Testis (tissue), 2 donors: ENCODE measurements at regions not wholly inside any gene's neighbourhood (a gene's known extent, or its start where the extent isn't known, plus 50 kb on each side); places are given as distances from the start of the nearest gene placed in this dataset.

Experiments
- DNase-seq: peaks from one replicate; pipeline ENCODE4 v3.0.0-alpha.2; 2019
- H3K27ac ChIP-seq, 2 donors: fragments of 200-600 bp; sonication (generic); one replicate each; pipeline ENCODE4 v1.5.1; 2019
- H3K27me3 ChIP-seq: fragments of 200-600 bp; sonication (generic); one replicate; pipeline ENCODE4 v1.5.1; 2019
- H3K36me3 ChIP-seq: fragments of 200-600 bp; sonication (generic); one replicate; pipeline ENCODE4 v1.5.1; 2017; ENCODE audit warnings: low read depth; ENCODE audit errors: missing control alignments
- H3K4me1 ChIP-seq: fragments of 200-600 bp; sonication (generic); one replicate; pipeline ENCODE4 v1.5.1; 2019
- H3K4me3 ChIP-seq, 2 donors: fragments of 200-600 bp; sonication (generic); one replicate each; pipeline ENCODE4 v1.5.1; 2017 to 2019
- H3K9me3 ChIP-seq: fragments of 200-600 bp; sonication (generic); one replicate; pipeline ENCODE4 v1.5.1; 2017
- POLR2A ChIP-seq: fragments of 450-650 bp; IDR thresholded peaks from one replicate; pipeline ENCODE4 v1.6.1; 2017; ENCODE audit warnings: antibody characterized with exemption, mild to moderate bottlenecking, moderate library complexity
- WGBS, 2 donors: methylation state at CpG; one replicate each; pipeline ENCODE4 v1.1.5; 2018; 5-methylcytosine and 5-hydroxymethylcytosine counted together
- intact Hi-C: fragments of 100-400 bp; cut with DNase I; formaldehyde crosslinking; loops from one replicate; pipeline ENCODE4 v1.15.1; 2023; ENCODE audit warnings: low total_unique reads
- TF ChIP-seq, protein P1 (sequence below), 3 experiments: fragments of 450-650 bp in 2 of 3; fragments of 200-600 bp in 1 of 3; sonication (generic) in 1 of 3; IDR thresholded peaks; one replicate each; pipeline ENCODE4 v1.5.1; 2016 to 2019; ENCODE audit warnings: antibody characterized with exemption in 3 of 3, mild to moderate bottlenecking in 2 of 3, moderate library complexity in 1 of 3

DNA sequence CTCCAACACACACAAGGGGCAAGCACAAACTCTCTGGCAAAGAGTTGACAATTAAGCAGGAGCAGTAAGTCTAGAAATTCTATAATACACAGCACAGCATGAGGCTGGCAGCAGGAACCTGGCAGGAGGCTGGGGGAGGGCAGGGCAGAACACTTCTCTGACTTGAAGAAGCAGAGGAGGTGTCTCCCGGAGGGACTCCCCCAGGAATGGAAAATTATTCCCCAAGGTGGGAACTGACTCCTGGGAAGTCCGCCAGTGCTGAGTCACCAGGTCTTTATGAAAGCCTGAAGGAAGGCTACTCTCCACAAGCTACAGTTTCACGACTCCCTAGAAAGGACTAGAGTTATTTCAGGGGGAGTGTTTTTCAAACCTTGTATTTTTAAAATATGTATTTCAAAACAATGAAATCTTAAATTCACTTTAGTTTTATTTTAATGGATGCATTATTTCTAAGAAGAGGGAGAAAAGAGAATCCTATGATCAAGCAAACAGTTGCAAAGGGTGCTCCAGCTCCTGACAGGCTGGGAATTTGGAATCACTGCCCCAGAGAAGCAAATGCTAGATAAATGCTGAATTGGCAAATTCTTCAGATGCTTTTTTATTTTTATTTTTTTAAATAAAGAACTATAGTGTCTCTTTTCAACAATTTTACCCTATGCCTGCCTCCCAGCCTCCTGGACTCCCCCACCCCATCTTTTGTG is 192.8 kb downstream of the LY86 start:
- TF ChIP-seq POLR2A: no peak
- TF ChIP-seq, protein P1, sequence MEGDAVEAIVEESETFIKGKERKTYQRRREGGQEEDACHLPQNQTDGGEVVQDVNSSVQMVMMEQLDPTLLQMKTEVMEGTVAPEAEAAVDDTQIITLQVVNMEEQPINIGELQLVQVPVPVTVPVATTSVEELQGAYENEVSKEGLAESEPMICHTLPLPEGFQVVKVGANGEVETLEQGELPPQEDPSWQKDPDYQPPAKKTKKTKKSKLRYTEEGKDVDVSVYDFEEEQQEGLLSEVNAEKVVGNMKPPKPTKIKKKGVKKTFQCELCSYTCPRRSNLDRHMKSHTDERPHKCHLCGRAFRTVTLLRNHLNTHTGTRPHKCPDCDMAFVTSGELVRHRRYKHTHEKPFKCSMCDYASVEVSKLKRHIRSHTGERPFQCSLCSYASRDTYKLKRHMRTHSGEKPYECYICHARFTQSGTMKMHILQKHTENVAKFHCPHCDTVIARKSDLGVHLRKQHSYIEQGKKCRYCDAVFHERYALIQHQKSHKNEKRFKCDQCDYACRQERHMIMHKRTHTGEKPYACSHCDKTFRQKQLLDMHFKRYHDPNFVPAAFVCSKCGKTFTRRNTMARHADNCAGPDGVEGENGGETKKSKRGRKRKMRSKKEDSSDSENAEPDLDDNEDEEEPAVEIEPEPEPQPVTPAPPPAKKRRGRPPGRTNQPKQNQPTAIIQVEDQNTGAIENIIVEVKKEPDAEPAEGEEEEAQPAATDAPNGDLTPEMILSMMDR (IDR thresholded peaks at IDR 0.05): no peak
- no peaks in the 10 kb centered on the region for H3K27me3 ChIP-seq
- no peaks in the 10 kb centered on the region for H3K36me3 ChIP-seq
- intact Hi-C loops: no loop called here
- 13 to 43% methylated on average over 3 of the region's 3 CpGs for WGBS, 2 donors
- no peak overlapping the region for H3K27ac ChIP-seq
- peaks cover 11% of the 10 kb centered on the region for H3K4me1 ChIP-seq
- no peaks in the 10 kb centered on the region for H3K9me3 ChIP-seq
- no peak overlapping the region for H3K4me3 ChIP-seq
- DNase-seq: peak; percentile 68

DNA sequence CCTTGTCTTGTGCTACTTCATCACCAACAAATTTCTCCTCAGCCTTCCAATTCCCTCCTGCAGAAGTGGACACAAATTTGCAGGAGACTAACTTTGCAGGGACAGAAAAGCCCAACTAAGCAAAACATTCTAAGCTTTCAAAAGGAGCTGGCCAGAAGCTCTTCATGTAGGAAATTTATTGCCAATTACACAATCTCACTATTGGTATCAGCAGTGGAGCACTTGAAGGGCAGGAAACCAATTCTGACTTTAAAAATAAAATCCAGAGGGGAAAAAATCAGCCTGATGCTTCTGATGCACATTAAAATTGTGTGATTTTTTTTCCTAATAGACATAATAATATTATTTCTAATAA is 193.3 kb downstream of the LY86 start:
- H3K27me3 ChIP-seq: no peaks in the 10 kb centered on the region
- H3K27ac ChIP-seq: no peak overlapping the region
- TF ChIP-seq, protein P1 (IDR thresholded peaks at IDR 0.05): no peak
- TF ChIP-seq POLR2A: no peak
- H3K4me1 ChIP-seq: peaks cover 11% of the 10 kb centered on the region
- no peak overlapping the region for H3K4me3 ChIP-seq
- no peaks in the 10 kb centered on the region for H3K36me3 ChIP-seq
- DNase-seq: no peak
- intact Hi-C loops: no loop called here
- no peaks in the 10 kb centered on the region for H3K9me3 ChIP-seq

DNA sequence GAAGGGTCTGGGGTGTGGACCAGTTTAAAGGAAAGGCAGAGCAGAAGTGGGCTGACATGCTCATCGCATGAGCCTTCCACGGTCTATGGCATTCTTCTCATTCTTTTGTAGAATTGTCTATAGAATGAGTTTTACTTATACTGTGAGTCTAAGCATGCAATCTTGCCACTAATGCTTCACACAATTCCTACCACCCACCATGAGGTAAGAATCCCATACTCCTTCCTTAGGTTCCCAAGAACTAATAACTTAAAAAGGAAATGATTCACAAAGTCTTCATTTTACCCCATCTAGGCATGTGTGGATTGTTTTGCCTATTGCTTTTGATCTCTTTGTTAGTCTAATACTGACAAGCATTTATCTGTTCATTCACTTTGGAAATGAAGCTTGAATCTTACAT is 195.2 kb downstream of the LY86 start:
- H3K9me3 ChIP-seq: no peaks in the 10 kb centered on the region
- H3K27ac ChIP-seq: no peak overlapping the region
- no peak overlapping the region for H3K4me3 ChIP-seq
- H3K27me3 ChIP-seq: no peaks in the 10 kb centered on the region
- no peak for DNase-seq
- intact Hi-C loops: no loop called here
- H3K4me1 ChIP-seq: peaks cover 11% of the 10 kb centered on the region
- TF ChIP-seq POLR2A: no peak
- TF ChIP-seq, protein P1 (IDR thresholded peaks at IDR 0.05): no peak
- 87 to 96% methylated on average over 2 of the region's 2 CpGs for whole genome bisulfite sequencing, 2 donors
- H3K36me3 ChIP-seq: no peaks in the 10 kb centered on the region

DNA sequence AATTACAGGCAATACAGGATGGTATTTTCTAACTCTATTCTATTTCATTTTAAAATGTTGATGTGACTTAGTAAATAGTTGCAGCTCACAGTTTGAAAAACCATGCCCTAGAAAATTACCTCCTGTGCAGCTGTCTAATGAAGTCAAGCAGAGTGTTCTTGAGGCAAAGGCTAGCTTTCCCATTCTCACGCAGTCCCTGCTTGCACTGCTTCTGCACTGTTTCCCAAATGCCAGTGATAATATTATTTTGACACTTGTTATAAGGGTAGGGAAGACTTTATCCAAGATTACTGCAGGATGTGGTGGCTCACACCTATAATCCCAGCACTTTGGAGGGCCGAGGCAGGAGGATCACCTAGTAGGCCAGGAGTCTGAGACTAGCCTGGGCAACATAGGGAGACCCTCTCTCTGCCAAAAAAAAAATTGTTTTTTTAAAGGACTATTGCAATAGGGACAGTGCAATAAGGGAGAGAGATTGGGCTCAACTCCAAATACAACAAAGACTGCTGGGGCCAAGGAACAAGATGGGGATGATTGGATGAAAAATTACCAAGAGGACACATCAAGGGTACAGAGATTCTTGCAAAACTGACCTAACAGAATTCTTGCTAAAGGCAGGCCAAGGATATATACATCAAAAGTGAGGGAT is 196.1 kb downstream of the LY86 start:
- no peaks in the 10 kb centered on the region for H3K27me3 ChIP-seq
- peaks cover 11% of the 10 kb centered on the region for H3K4me1 ChIP-seq
- 67 to 86% methylated on average over 2 of the region's 2 CpGs for WGBS, 2 donors
- TF ChIP-seq, protein P1 (IDR thresholded peaks at IDR 0.05): no peak
- TF ChIP-seq POLR2A: no peak
- H3K9me3 ChIP-seq: no peaks in the 10 kb centered on the region
- no peak for DNase-seq
- no peak overlapping the region for H3K4me3 ChIP-seq
- intact Hi-C loops: no loop called here
- H3K36me3 ChIP-seq: no peaks in the 10 kb centered on the region
- H3K27ac ChIP-seq: no peak overlapping the region

DNA sequence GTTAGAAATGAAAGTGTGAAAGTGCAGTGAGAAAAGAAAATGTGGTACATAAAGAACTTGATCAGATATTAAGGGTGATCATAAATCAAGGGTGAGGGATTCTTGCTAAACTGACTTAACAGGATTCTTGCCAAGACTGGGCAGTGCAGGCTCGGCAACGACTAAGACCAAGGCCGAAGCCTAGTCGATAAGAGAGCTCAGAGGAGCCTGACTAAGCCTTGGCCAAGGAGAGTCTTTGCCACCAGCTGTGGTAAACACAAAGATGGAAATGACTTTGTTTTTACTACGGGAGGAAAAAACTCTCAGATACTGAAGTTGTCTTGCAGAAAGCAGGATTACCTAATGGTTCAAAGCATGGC is 196.6 kb downstream of the LY86 start:
- Histone ChIP-seq H3K4me1 (peaks cover 11% of the 10 kb centered on the region), H3K4me3 (no peak overlapping the region), H3K9me3 (no peaks in the 10 kb centered on the region), H3K27ac (no peak overlapping the region), H3K27me3 (no peaks in the 10 kb centered on the region), H3K36me3 (no peaks in the 10 kb centered on the region)
- DNase-seq: peak; percentile 38
- intact Hi-C loops: no loop called here
- TF ChIP-seq POLR2A: no peak
- TF ChIP-seq, protein P1 (IDR thresholded peaks at IDR 0.05): no peak
- WGBS, 2 donors: 45 to 50% methylated on average over 5 of the region's 5 CpGs
